ENCODE measurements at regions not wholly inside any gene's neighbourhood (a gene's known extent, or its start where the extent isn't known, plus 50 kb on each side); places are given as distances from the start of the nearest gene placed in this dataset.

DNA sequence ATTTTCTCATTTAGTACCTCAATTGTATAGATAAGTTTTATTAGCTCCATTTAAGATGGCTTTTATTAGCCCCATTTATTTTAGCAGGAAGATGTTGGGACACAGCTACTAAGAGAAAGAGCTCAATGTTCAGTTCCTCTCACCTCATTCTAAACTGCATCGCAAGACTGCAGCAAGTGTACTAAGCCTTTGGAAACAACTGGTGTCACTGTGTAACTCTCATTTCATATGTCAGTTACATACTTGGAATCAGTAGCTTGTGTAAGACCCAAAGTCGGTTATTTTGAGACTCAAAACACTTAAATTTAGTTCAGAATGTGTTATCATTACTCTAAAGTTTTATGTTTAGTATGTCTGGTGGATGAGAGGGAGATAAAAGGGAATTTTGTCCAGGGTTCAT, 482.9 kb downstream of the BMP2 start:
- H3K9ac ChIP-seq (ENCODE audit: low read depth in 2 of 2, low read length in 2 of 2), result no peak overlapping the region
- H3K4me3 ChIP-seq, result no peak overlapping the region
- intact Hi-C loops (cut with DNase I), result no loop called here
- H3K4me1 ChIP-seq, result no peaks in the 10 kb centered on the region
- no peaks in the 10 kb centered on the region for H3K9me3 ChIP-seq
- no peaks in the 10 kb centered on the region for H3K36me3 ChIP-seq
- DNase-seq, result no peak
- TF ChIP-seq, protein P1, sequence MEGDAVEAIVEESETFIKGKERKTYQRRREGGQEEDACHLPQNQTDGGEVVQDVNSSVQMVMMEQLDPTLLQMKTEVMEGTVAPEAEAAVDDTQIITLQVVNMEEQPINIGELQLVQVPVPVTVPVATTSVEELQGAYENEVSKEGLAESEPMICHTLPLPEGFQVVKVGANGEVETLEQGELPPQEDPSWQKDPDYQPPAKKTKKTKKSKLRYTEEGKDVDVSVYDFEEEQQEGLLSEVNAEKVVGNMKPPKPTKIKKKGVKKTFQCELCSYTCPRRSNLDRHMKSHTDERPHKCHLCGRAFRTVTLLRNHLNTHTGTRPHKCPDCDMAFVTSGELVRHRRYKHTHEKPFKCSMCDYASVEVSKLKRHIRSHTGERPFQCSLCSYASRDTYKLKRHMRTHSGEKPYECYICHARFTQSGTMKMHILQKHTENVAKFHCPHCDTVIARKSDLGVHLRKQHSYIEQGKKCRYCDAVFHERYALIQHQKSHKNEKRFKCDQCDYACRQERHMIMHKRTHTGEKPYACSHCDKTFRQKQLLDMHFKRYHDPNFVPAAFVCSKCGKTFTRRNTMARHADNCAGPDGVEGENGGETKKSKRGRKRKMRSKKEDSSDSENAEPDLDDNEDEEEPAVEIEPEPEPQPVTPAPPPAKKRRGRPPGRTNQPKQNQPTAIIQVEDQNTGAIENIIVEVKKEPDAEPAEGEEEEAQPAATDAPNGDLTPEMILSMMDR (IDR thresholded peaks at IDR 0.05), result no peak
- H3K27me3 ChIP-seq, result no peaks in the 10 kb centered on the region
- no peak overlapping the region for H3K27ac ChIP-seq

DNA sequence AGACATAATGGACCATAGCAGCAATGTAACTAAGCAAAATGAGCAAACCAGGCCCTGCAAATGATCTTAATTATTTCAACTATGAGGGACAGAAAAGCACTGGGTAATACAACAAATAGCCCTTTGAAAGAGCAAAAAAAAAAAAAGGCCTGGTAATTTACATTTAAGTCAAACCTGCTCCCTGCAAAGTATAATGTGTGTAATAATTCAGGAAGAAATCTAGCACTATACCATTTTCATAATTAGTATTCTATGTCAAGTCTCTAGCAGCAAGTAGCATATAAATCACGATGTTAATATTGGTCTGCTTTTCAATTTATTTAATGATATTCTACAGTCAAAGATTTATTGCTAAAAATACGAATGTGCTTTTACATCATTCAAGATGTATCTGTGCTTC, 489.6 kb downstream of the BMP2 start:
- no peaks in the 10 kb centered on the region for H3K4me1 ChIP-seq
- DNase-seq, result no peak
- H3K27ac ChIP-seq, result no peak overlapping the region
- H3K27me3 ChIP-seq, result no peaks in the 10 kb centered on the region
- TF ChIP-seq, protein P1 (IDR thresholded peaks at IDR 0.05), result no peak
- no peaks in the 10 kb centered on the region for H3K9me3 ChIP-seq
- no peak overlapping the region for H3K4me3 ChIP-seq
- no peaks in the 10 kb centered on the region for H3K36me3 ChIP-seq
- intact Hi-C loops (cut with DNase I), result no loop called here
- H3K9ac ChIP-seq (ENCODE audit: low read depth in 2 of 2, low read length in 2 of 2), result no peak overlapping the region

DNA sequence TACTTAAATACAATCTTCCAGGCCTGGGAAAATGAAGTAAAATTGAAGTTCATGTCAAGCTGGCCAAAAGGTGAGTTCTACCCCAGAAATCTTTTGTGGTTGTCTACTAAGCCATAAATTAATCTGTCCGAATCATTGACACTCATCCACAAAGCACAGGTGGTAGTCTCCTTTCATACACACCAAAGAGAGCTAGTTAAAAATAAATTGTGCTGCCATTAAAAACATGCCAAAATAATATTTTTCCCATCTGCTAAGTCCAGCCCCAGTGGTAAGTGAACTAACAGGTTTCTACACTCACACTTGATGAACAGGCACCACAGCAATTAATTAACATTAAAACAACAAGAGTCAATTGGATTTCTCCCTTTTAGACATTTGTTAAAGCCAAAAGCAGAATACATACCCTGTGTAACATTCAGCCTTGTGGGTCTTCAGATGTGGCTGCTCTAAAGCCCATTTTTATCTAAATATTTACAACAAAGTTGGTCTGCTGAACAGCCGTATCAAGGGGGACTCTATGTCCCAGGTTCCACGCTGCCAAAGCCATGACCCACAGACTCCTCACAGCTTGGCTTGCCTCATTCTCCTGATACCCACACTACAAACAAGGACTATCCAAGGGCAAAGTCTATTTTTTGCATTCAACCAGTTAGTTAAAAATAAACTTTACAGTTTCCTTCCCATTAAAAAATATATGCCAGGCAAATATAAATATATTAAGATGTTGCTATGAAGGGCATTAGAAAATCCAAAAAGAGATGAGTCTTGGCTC, 490.4 kb downstream of the BMP2 start:
- Histone ChIP-seq H3K9ac (ENCODE audit: low read depth in 2 of 2, low read length in 2 of 2) (no peak overlapping the region), H3K9me3 (no peaks in the 10 kb centered on the region), H3K27ac (no peak overlapping the region), H3K27me3 (no peaks in the 10 kb centered on the region), H3K36me3 (no peaks in the 10 kb centered on the region), H3K4me1 (no peaks in the 10 kb centered on the region), H3K4me3 (no peak overlapping the region)
- TF ChIP-seq, protein P1 (IDR thresholded peaks at IDR 0.05), result no peak
- intact Hi-C loops (cut with DNase I), result no loop called here
- DNase-seq, result no peak

DNA sequence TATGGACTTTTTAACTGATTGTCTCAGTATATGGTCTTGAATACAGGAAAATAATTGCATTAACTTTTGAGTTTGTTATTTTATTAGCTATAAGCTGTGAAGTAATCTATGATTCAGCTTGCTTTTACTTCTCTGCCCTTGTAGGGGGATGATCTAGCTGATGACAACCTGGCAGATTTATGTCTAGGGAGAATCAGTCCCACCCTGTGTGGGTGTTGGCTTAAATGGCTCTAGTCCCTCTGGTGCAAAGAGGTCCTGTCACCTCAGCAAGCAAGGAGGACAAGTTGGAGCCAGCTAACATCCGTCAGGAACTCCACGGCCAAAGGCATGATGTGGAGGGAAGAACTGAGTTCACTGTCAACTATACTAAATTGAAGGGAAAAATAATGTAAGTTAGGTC, 495.3 kb downstream of the BMP2 start:
- Histone ChIP-seq H3K4me3 (no peak overlapping the region), H3K36me3 (no peaks in the 10 kb centered on the region), H3K4me1 (no peaks in the 10 kb centered on the region), H3K9me3 (no peaks in the 10 kb centered on the region), H3K27ac (no peak overlapping the region), H3K27me3 (no peaks in the 10 kb centered on the region), H3K9ac (ENCODE audit: low read depth in 2 of 2, low read length in 2 of 2) (no peak overlapping the region)
- intact Hi-C loops (cut with DNase I), result no loop called here
- TF ChIP-seq, protein P1 (IDR thresholded peaks at IDR 0.05), result no peak
- no peak for DNase-seq

DNA sequence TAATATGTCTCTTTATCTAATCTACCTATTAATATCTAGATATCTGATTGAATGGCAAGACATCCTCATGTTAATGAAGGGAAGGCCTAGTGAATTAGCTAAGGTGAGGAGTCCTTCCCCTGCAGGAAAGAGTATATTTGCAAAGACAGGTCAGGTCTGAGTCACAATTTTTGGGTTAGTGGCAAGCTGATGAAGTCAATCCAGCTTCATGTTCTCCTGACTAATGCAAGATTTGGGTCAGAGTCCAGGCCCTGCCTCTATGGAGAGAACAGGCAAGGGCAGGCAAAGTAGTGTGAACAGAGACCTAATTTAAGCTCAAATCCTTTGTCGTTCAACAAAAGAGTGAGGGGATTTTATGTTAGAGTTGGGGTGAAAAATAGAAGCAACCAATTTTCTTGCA, 496.7 kb downstream of the BMP2 start:
- no peaks in the 10 kb centered on the region for H3K4me1 ChIP-seq
- intact Hi-C loops (cut with DNase I), result no loop called here
- TF ChIP-seq, protein P1 (IDR thresholded peaks at IDR 0.05), result no peak
- no peak overlapping the region for H3K27ac ChIP-seq
- H3K9me3 ChIP-seq, result no peaks in the 10 kb centered on the region
- H3K4me3 ChIP-seq, result no peak overlapping the region
- H3K27me3 ChIP-seq, result no peaks in the 10 kb centered on the region
- no peak overlapping the region for H3K9ac ChIP-seq (ENCODE audit: low read depth in 2 of 2, low read length in 2 of 2)
- no peaks in the 10 kb centered on the region for H3K36me3 ChIP-seq
- DNase-seq, result no peak

All from colonic mucosa (tissue), 4 donors.